WTC11 (cell line): ENCODE measurements at regions not wholly inside any gene's neighbourhood (a gene's known extent, or its start where the extent isn't known, plus 50 kb on each side); places are given as distances from the start of the nearest gene placed in this dataset.

ENCODE experiments used
- CTCF ChIP-seq: fragments of 200-600 bp; IDR thresholded peaks from 2 replicates; pipeline ENCODE4 v1.8.0; 2022; ENCODE audit warnings: antibody characterized with exemption
- KAT7 ChIP-seq: sonication (generic); formaldehyde crosslinking; IDR thresholded peaks from 2 replicates; pipeline ENCODE4 v1.8.1; 2023; ENCODE audit warnings: missing genetic modification reagents, mild to moderate bottlenecking, borderline replicate concordance
- MYBL2 ChIP-seq: sonication (generic); formaldehyde crosslinking; IDR thresholded peaks from 2 replicates; pipeline ENCODE4 v1.8.1; 2023; ENCODE audit warnings: mild to moderate bottlenecking, moderate library complexity, missing genetic modification reagents
- NFYB ChIP-seq: sonication (generic); formaldehyde crosslinking; conservative IDR thresholded peaks from 2 replicates; pipeline ENCODE4 v1.8.0; 2022; ENCODE audit warnings: low read depth, missing genetic modification reagents
- PRDM15 ChIP-seq: sonication (generic); formaldehyde crosslinking; IDR thresholded peaks from 2 replicates; pipeline ENCODE4 v1.8.0; 2022; ENCODE audit warnings: missing genetic modification reagents
- TF ChIP-seq, protein P1 (sequence below): sonication (generic); formaldehyde crosslinking; IDR thresholded peaks from 2 replicates; pipeline ENCODE4 v1.8.1; 2023; ENCODE audit warnings: mild to moderate bottlenecking, missing genetic modification reagents, moderate library complexity

DNA sequence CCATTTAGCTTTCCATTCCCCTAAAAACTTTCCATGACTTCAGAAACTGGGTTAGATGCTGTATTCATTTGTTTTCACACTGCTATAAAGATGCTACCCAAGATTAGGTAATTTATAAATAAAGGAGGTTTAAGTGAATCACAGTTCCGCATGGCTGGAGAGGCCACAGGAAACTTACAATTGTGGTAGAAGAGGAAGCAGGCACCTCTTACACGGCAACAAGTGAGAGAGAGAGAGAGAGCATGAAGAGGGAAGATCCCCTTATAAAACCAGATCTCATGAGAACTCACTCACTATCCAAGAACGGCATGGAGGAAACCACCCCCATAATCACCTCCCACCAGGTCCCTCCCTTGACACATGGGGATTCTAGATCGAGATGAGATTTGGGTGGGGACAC lies 336.8 kb downstream of the TFEC start:
- TF ChIP-seq CTCF = no peak
- TF ChIP-seq, protein P1, sequence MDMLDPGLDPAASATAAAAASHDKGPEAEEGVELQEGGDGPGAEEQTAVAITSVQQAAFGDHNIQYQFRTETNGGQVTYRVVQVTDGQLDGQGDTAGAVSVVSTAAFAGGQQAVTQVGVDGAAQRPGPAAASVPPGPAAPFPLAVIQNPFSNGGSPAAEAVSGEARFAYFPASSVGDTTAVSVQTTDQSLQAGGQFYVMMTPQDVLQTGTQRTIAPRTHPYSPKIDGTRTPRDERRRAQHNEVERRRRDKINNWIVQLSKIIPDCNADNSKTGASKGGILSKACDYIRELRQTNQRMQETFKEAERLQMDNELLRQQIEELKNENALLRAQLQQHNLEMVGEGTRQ = no peak
- no peak for TF ChIP-seq NFYB (CRISPR knock-in tag)
- no peak for TF ChIP-seq KAT7
- no peak for TF ChIP-seq PRDM15 (CRISPR knock-in tag)
- no peak for TF ChIP-seq MYBL2 (CRISPR knock-in tag)
